ENCODE measurements at regions not wholly inside any gene's neighbourhood (a gene's known extent, or its start where the extent isn't known, plus 50 kb on each side); places are given as distances from the start of the nearest gene placed in this dataset.

- TF ChIP-seq EHMT2 (IDR thresholded peaks at IDR 0.05) (no peak), NELFE (IDR thresholded peaks at IDR 0.05; ENCODE audit: insufficient read depth, insufficient read length) (no peak)
Measured at GRCh38 chr2:120497261-120497977, 151.5 kb downstream of the INHBB start (continued).

GRCh38 chr2:120498121-120498520 is 152.2 kb downstream of the INHBB start:
- DNase-seq (ENCODE audit: extremely low read depth in 1 of 4, low spot score in 3 of 4): no peak
- ChIA-PET POLR2A (no interaction called here), CTCF (ENCODE audit: low intra/inter-chr PET ratio) (no interaction called here)
- H3K9me3 ChIP-seq (replicated peaks; ENCODE audit: control insufficient read depth, insufficient read depth, low read depth, low read length): no peaks in the 10 kb centered on the region
- H3K36me3 ChIP-seq (ENCODE audit: control insufficient read depth, insufficient read depth, low read length): no peaks in the 10 kb centered on the region
- no peaks in the 10 kb centered on the region for H3K9me1 ChIP-seq (ENCODE audit: control insufficient read depth, insufficient read depth, low read length)
- FAIRE-seq: no peak
- no peak overlapping the region for H3K27ac ChIP-seq (ENCODE audit: extremely low read depth, low read depth, low read length)
- H2AFZ ChIP-seq (ENCODE audit: low read depth, low read length): no peak overlapping the region
- no peaks in the 10 kb centered on the region for H3K4me1 ChIP-seq (replicated peaks in 1 of 2; ENCODE audit: control insufficient read depth in 2 of 2, insufficient read depth in 2 of 2, low read length in 2 of 2)
- H3K9ac ChIP-seq (ENCODE audit: insufficient read depth in 1 of 2, low read depth in 2 of 2, low read length in 2 of 2): no peak overlapping the region
- ATAC-seq: no peak
- TF ChIP-seq ZNF311 (CRISPR knock-in tag; IDR thresholded peaks at IDR 0.05) (no peak), ZNF12 (CRISPR knock-in tag; IDR thresholded peaks at IDR 0.05) (no peak), SMARCE1 (IDR thresholded peaks at IDR 0.05) (no peak), BRD9 (IDR thresholded peaks at IDR 0.05; ENCODE audit: low read depth, partially characterized antibody) (no peak), U2AF2 (optimal IDR thresholded peaks at IDR 0.05; ENCODE audit: low read depth, low read length) (no peak), PRPF4 (IDR thresholded peaks at IDR 0.05; ENCODE audit: insufficient read depth, low read depth, low read length, poor library complexity, severe bottlenecking) (no peak), POLR2A (conservative IDR thresholded peaks at IDR 0.05) (no peak), PTTG1 (tag; IDR thresholded peaks at IDR 0.05; ENCODE audit: low read depth) (no peak), THAP7 (CRISPR knock-in tag; IDR thresholded peaks at IDR 0.05) (no peak), TRIM24 (IDR thresholded peaks at IDR 0.05) (no peak)
- in situ Hi-C loops (cut with MboI) (no loop called here), intact Hi-C loops (cut with micrococcal nuclease) (no loop called here)
- no peak overlapping the region for H3K4me2 ChIP-seq (ENCODE audit: insufficient read depth, low read length)
- H4K20me1 ChIP-seq (replicated peaks; ENCODE audit: control insufficient read depth, insufficient read depth, low read length): no peaks in the 10 kb centered on the region
- no TSS peak for BruUV-seq (replicated peaks)
- H3K27me3 ChIP-seq (ENCODE audit: control insufficient read depth in 2 of 2, insufficient read depth in 2 of 2, low read length in 2 of 2): peaks cover 8 to 45% of the 10 kb centered on the region in 2 experiments; a peak in 4 of 5 replicates
- no peaks in the 10 kb centered on the region for H3K79me2 ChIP-seq (ENCODE audit: control insufficient read depth, insufficient read depth, low read length)
- whole genome bisulfite sequencing (ENCODE audit: insufficient coverage, low coverage, missing lambda C conversion rate): 0% methylated on average over 3 of the region's 3 CpGs
- H3K4me3 ChIP-seq: no peak overlapping the region
